GM19468 (cell line): ENCODE measurements at regions not wholly inside any gene's neighbourhood (a gene's known extent, or its start where the extent isn't known, plus 50 kb on each side); places are given as distances from the start of the nearest gene placed in this dataset.

Experiments
- ATAC-seq: cut with Tn5 transposase; IDR thresholded peaks from one replicate; pipeline ENCODE4 v1.9.1; 2021; ENCODE audit warnings: mild to moderate bottlenecking, moderate library complexity, moderate number of reproducible peaks; ENCODE audit not compliant: unreplicated experiment; ENCODE audit errors: extremely low read depth

DNA sequence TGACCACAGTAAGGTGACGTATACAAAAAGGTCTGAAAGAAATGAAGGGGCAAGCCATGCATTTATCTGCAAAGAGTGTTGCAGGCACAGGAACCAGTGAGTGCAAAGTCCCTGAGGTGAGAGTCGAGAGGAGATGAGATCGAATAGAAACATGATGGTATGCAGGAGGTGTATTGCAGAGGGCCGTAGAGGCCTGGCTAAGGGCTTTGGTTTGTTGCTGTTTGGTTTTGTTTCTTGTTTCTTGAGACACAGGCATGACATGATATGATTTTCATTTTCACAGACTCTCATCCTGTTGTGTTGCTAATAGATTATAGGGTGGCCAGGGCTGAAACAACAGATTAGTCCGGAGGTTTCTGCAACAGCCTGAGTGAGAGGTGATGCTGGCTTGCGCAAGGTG is 80.4 kb downstream of the HSPH1 start:
- no peak for ATAC-seq

DNA sequence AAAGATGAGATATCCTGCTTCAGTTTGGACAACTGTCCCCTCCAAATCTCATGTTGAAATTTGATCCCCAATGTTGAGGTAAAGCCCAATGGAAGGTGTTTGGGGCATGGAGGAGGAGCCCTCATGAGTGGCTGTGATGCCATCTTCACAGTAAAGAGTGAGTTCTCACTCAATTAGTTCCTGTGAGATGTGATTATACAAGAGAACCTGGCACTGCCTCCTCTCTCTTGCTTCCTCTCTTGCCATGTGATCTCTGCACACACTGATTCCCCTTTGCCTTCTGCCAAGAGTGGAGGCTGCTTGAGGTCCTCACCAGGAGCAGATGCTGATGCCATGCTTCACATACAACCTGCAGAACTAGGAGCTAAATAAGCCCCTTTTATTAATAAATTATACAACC is 86.9 kb downstream of the HSPH1 start:
- ATAC-seq: no peak

DNA sequence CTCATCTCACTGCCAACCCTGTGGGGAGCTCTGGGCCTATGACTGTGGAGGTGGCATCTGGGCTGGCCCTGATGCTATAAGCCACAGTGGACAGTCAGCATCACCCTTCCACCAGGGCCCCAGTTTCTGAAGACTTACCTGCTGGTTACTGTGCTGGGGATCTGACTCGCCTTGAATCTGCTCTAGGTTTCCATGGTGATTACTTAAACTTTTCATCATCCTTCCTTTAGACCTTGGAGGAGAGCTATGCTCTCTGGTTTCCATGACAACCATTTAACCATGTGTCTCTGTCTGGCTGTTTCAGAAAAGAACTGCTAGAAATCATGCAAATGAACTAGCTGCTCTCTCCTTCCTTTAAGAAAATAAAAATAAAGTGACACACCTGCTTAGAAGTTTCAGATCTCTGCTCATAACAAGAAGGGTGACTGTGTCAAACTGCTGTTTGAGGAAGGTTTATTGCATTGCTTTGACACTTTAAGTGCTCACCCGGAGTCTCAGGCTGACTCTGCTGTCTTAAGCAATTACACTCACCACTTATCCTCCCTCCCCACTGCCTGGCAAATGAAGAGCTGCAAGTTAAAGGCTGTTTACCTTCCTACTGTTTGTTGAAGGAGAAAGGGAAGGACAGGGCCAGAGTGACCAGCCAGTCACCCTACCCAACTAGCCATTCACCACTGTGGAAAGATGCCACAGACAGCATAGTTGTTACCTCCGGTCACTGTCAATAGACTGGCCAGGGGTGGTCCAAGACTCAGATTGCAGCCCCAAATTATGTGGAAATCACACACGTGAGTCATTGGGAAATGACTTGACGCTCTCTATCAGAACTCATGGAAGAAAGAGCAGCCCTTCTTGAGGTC is 87.6 kb downstream of the HSPH1 start:
- peak; percentile 97 for ATAC-seq

DNA sequence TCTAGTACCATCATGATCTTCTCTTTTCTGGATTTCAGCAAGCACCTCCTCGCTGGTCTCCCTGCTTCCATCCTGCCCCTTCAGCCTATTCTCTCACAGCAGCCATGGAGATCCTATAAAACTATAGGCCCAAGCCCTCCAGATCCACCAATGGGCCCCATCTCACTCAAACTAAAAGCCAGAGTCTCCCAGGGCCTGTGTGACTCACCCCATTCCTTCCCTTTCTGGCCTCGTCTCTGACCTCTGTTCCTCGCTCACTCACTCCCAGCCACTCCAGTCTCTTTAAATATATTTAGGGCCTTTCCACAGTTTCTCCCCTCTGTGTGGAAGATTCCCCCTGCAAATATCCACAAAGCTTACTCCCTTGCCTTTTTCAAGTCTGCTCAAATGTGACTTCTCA is 89.7 kb downstream of the HSPH1 start:
- no peak for ATAC-seq

DNA sequence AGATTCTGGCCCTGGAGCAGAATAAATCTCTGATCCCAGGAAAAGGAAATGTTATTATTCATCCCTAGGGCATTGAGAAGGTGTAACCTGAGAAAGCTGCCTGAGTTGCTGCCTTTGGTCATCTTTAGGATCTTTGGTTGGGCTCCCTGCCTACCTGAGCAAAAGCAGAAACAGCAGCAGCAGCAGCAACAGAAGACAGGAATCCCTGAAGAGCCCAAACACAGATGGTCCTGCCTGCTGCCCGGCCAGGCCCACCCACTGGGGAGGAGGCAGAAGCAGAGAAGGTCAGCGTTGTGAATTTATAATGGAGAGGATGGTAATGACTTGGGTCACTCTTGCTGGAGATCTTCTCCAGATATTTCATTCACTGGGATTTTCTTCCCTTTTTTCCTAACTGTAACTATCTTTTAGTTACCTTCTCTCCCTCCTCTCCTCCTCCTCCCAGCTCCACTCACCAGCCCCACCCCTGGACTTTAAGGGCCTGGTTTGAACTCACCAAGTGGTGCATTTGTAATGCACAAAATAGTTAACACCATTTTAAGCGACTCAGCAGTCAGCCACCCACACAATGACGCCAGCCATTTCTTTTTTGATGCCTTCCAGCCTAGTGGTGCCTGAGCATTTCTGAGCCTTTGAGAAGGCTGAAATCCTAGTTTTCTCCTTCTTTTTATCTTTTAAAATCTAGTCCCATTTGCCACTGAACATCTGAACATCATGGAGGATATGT is 91.7 kb downstream of the HSPH1 start:
- no peak for ATAC-seq

DNA sequence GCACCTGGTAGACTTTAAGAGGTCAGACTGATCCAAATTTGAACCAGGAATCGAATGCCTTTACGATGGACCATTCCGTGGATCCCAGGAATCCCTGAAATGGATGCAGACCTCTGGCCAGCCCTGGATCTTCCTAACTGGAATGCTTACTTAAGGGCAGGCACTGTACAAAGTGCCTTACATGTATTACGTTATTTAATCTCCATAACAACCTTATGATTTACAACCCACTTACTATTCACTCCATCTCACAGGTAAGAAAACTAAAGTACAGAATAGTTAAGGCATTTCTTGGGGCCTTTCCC is 93.6 kb downstream of the HSPH1 start:
- ATAC-seq: no peak

DNA sequence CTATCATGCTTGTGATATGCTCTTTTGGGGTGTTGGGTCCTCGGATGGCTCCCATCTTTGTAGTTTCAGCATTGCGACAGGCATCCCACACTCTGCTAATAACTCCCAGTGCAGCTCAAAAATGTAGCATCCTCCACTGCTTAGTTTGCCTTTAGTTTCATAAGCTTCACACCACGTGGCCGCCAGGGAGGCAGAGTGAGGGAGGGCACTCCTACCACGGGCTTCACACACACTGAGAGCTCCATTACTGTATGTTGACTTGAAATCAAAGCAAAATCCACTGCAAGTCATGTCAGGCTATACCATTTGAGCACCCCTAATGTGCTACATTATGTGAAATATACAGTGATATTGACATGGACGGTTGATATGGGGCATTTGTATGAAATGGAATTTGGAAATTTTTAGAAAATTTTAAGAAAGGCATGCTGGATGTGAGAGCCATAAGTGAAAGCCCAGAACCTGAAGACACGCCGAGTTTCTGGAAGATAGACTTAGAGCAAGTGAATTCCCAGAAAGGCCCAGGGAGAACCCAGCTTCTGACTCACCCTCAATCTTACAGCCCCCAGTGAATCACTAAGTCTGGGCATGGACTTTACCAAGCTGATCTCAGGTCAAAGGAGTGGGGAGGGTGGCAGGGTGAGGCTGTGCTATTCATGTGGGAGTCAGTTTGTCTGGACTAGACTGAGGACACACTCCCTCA is 94.1 kb downstream of the HSPH1 start:
- ATAC-seq: no peak

DNA sequence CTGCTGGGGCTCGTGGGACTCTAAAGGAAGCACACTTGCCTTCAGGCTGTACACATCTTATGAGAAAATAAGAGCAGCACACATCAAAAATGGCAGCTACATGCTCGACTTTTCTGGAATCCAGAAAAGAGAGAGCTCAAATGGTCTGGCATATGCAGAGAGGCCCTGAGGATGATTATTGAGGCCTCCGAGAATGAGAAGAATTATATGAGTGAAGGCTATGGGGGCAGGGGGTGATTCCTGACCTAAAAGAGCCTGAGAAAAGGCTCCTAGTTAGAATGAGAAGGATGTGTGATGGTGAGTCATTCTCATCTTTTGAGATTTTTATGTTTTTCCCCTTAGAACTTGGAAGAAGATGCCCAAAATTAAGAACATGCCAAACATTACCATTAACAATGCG is 97.1 kb downstream of the HSPH1 start:
- ATAC-seq: no peak

DNA sequence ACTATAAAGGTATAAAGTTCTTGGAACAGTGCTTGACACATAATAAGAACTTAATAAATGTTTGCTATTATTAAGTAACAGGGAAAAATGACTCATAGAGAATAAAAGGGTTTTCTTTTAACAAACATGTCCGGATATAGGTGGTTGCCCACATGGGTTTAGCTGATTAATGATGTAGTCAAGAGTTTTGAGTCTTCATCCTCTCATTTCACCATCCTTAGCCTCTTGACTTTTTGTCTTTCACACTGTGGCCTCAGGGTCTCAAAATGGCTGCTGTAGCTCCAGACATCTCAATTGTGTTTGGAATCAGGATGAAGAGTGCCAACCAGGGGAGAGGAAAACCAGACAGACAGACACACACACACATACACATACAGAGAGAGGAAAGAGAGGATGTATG is 97.9 kb downstream of the HSPH1 start:
- no peak for ATAC-seq

DNA sequence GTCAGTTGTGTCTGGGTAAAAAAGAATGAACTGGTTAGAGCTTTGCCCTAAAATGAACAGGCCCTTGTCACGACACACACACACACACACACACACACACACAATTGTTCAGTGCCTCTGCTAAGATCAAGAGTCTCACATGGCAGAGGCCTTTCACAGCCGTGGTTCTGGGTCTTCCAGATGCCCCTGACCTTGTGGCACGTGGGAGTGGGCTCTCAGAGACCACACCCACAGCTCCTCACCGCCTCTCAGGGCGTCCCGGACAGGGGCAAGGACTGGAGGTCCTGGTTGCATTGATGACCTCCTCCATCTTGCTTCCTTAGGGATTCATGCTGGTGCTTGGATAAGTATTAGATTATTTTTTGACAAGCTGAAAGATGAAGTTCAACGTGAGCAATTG is 101.0 kb downstream of the HSPH1 start:
- ATAC-seq: no peak

DNA sequence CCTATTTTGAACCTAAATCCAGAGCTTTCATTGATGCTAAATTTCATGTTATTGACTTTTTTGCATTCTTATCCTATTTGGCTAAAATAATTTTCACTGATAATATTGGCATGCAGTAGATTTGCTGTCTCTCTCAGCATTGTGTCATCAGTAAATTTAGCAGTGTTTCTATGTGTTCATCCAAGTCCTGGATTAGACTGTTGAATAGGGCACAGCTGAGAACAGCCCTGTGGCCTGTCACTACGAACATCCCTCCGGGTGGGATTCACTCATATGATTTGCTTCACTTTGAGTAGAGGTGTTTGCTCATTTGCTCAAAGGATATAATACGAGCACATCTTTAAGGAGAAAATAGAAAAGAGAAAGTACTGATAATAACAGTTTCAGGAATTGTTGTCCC is 101.5 kb downstream of the HSPH1 start:
- ATAC-seq: no peak

DNA sequence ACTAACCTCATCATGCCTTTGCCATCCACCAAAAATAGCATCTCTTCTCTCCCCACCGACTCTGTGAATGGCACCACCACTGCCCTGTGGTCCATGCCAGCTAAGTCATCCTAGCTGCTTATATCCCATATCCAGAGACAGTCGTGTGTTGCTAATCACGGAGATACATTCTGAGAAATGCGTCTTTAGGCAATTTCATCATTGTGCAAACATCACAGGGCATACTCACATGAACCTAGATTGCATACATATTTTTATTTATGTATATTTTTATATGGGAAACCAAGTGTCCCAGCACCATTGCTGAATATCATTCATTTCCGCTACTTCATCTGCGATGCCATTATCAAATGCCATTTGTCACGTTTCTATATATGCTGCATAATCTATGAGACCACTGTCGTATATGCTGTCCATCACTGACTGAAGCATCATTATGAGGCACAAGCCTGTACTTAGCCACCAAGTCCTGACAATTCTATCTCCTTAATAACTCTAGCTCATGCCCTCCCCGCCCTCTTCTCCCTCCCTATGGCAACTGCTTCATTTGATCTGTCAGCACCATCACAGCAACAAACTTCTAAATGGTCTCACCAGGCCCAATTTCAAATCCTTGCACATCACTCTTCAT is 104.2 kb downstream of the HSPH1 start:
- no peak for ATAC-seq

DNA sequence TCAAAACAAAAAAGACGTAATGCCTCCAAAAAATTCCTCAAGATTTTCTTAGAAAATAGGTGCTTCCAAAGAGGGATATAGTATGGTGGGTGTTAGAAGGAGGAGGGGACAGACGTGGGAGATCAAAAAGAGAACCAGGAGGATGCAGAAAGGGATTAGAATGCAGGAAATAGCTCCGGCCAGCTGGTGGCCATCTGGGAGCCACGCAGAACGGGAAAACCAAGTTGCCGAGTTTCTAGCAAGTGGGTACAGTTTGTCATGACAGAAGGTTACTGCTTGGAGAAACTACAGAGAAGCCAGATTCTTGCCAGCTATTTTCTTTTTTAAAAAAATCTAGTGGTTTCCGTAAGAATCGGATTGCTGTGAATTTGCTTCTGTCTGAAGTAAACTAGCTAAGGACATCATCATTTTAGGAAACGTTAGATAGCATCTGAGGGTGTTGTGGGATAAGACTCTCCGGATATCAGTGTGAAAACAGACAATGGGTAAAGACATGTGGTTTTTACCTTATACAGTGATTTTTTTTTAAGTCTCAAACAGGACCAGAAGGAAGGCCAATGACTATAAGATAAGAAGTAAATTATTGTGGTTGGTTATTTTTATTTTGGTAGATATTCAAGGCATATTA is 104.9 kb downstream of the HSPH1 start:
- ATAC-seq: no peak

DNA sequence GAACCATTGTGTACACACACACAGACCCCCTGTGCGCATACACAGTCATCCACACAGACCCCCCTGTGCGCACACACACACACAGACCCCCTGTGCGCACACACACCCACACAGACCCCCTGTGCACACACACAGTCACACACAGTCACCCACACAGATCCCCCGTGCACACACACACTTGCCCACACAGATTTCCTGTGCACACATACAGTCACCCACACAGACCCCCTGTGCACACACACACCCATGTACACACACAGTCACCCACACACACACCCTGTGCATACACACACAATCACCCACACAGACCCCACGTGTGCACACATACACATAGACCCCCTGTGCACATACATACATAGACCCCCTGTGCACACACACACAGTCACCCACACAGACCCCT is 106.1 kb downstream of the HSPH1 start:
- ATAC-seq: no peak

DNA sequence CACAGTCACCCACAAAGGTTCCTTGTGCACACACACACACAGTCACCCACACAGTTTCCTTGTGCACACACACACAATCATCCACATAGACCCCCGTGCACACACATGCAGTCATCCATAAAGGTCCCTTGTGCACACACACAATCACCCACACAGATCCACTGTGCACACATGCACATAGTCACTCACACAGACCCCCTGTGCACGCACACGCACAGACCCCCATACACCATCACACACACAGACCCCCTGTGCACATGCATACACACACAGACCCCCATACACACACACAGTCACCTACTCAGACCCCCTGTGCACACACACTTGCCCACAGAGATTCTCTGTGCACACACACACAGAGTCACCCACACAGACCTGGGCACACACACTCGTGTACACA is 107.1 kb downstream of the HSPH1 start:
- no peak for ATAC-seq

DNA sequence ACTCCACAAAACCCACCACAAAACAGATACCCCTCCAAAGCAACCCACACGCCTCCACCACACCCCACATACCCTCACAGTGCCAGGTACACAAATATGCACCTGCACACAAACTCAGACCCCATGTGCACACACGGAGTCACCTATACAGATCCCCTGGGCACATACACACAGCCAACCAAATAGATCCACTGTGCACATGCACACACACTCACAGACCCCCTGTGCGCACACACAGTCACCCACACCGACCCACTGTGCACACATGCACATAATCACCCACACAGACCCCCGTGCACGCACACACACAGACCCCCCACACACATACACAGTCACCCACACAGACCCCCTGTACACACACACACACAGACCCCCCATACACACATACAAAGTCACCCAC is 107.8 kb downstream of the HSPH1 start:
- ATAC-seq: no peak

DNA sequence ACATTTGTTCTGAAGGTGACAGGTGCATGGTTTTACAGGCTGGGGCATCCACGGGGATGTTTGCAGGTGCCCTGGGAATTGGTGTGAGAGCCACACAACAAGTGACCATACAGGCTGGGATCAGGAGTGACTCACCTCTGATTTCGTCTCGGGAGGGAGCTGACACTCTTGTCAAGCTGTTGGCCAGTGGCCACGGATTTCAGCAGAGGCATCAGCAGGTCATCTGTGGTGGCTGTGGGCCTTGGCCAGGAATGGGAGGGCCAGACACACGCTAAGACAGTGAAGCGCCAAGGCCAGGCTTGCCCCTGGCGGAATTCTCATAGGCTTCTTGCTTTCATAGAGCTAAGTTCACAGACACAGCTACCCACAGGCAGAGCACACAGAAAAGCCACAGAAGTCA is 108.6 kb downstream of the HSPH1 start:
- no peak for ATAC-seq

DNA sequence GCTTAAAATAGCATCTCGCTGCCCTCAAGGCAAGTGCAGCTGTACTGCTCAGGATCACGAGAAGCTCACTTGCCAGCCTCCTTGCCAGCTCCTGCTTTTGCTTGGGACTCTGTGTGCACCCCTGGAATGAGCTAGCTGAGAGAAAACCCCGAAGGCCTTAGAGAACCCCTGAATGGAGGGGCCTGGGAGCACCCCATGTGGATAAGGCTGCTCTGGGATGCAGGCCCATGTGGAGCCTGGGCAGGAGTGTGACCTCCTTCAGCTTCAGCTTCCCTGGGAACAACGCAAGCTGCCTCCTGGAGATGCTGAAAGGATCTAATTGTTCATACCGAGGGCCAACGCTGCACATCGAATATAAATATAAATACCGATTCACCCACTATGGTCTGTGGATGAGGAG is 109.2 kb downstream of the HSPH1 start:
- no peak for ATAC-seq

DNA sequence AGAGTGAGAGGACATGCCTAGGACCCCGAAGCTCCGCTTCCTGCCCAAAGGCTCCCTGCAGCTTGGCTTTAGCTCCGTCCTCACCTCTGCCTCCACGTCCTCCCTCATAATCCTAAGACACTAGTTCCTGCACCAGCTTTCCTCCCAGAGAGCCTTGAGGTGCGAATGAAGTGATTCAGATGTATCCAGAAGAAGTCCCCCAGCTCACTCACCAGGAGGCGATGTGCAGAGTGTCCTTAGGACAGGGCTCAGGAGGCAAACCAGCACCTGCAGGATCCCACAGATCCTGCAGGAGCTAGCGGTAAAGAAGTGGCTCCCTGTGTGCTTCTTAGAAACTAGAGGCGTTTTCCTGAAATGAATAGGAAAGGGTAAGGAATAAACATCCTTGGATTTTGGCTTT is 109.7 kb downstream of the HSPH1 start:
- no peak for ATAC-seq
